ENCODE measurements at regions not wholly inside any gene's neighbourhood (a gene's known extent, or its start where the extent isn't known, plus 50 kb on each side); places are given as distances from the start of the nearest gene placed in this dataset.

GRCh38 chr15:100713163-100713867, 110.9 kb downstream of the ASB7 start:
- DNase-seq (ENCODE audit: low read depth) (peak; percentile 99), FAIRE-seq (peak; percentile 100)
- TF ChIP-seq CTCF (IDR thresholded peaks at IDR 0.05; ENCODE audit: insufficient read depth, low read length, severe bottlenecking) = no peak
- Histone ChIP-seq H3K36me3 (ENCODE audit: control insufficient read depth, insufficient read depth, low read length) (no peaks in the 10 kb centered on the region), H3K27me3 (ENCODE audit: control insufficient read depth, insufficient read depth, low read length) (no peaks in the 10 kb centered on the region), H3K4me3 (ENCODE audit: low read depth, low read length) (no peak overlapping the region)

- no peak for TF ChIP-seq CTCF (IDR thresholded peaks at IDR 0.05; ENCODE audit: insufficient read depth, low read length, severe bottlenecking)
- FAIRE-seq (peak; percentile 18), DNase-seq (ENCODE audit: low read depth) (no peak)
- Histone ChIP-seq H3K36me3 (ENCODE audit: control insufficient read depth, insufficient read depth, low read length) (no peaks in the 10 kb centered on the region), H3K27me3 (ENCODE audit: control insufficient read depth, insufficient read depth, low read length) (no peaks in the 10 kb centered on the region), H3K4me3 (ENCODE audit: low read depth, low read length) (no peak overlapping the region)
Measured at GRCh38 chr15:100714034-100714748, 111.8 kb downstream of the ASB7 start.

- no peak for FAIRE-seq
Measured at GRCh38 chr15:100714749-100715342, 112.5 kb downstream of the ASB7 start.

GRCh38 chr15:100715571-100716455, 113.4 kb downstream of the ASB7 start:
- no peaks in the 10 kb centered on the region for H3K36me3 ChIP-seq (ENCODE audit: control insufficient read depth, insufficient read depth, low read length)
- no peak overlapping the region for H3K4me3 ChIP-seq (ENCODE audit: low read depth, low read length)
- TF ChIP-seq CTCF (IDR thresholded peaks at IDR 0.05; ENCODE audit: insufficient read depth, low read length, severe bottlenecking) = no peak
- DNase-seq (ENCODE audit: low read depth) = no peak
- no peaks in the 10 kb centered on the region for H3K27me3 ChIP-seq (ENCODE audit: control insufficient read depth, insufficient read depth, low read length)
- FAIRE-seq = no peak

More at GRCh38 chr15:100714749-100715342, 112.5 kb downstream of the ASB7 start:
- no peak for TF ChIP-seq CTCF (IDR thresholded peaks at IDR 0.05; ENCODE audit: insufficient read depth, low read length, severe bottlenecking)
- no peak for DNase-seq (ENCODE audit: low read depth)
- Histone ChIP-seq H3K27me3 (ENCODE audit: control insufficient read depth, insufficient read depth, low read length) (no peaks in the 10 kb centered on the region), H3K4me3 (ENCODE audit: low read depth, low read length) (no peak overlapping the region), H3K36me3 (ENCODE audit: control insufficient read depth, insufficient read depth, low read length) (no peaks in the 10 kb centered on the region)

GRCh38 chr15:100716456-100717085, 114.2 kb downstream of the ASB7 start:
- FAIRE-seq (no peak), DNase-seq (ENCODE audit: low read depth) (no peak)
- Histone ChIP-seq H3K36me3 (ENCODE audit: control insufficient read depth, insufficient read depth, low read length) (no peaks in the 10 kb centered on the region), H3K27me3 (ENCODE audit: control insufficient read depth, insufficient read depth, low read length) (no peaks in the 10 kb centered on the region), H3K4me3 (ENCODE audit: low read depth, low read length) (no peak overlapping the region)
- no peak for TF ChIP-seq CTCF (IDR thresholded peaks at IDR 0.05; ENCODE audit: insufficient read depth, low read length, severe bottlenecking)

Measured in bronchial epithelial cell (primary cell).